ENCODE measurements at regions not wholly inside any gene's neighbourhood (a gene's known extent, or its start where the extent isn't known, plus 50 kb on each side); places are given as distances from the start of the nearest gene placed in this dataset.
A peak's percentile ranks its signal among the peaks of the same experiment; 100 is the strongest.

DNA sequence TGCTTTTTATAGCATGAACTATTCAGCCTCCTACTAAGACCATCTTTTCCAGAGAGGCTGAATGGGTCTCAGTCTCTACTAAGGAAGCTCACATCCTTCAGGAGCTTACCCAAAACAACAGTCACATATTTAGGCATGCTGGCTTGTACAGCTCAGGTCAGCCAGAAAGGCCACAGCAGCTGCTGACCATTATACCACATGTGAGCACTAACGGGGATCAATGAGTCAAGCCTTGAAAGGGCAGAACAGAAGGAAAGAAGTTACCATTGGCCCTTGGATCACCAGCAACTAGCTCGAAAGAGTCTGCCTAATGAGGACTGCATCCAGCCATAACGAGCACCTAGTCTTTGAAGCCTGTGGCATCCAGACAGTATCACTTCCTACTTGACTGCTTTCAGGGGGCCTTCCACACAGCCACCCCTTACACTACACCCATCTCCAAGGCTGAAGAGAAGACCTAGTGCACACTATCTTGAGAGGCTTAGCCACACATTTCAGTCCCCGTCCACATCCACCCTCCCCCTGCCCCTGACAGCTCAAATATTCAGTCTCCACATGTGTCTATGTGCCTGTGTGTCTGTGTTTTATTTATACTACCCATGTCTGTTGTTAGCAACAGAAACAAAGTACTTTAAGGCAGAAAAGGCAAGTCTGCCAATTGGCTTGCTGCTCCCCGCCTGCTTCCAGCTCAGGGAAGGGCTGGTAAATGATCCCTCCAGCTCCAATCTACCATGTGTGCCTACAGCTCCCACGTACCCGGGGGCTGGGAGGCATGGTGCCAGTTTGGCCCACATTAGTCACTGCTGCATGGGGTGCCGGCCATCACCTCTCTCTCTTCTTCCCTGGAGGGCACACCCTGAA lies 95.5 kb downstream of the RPL27A start:
- peaks cover 0 to 2% of the 10 kb centered on the region in 2 donors for H3K4me1 Mint-ChIP-seq (ENCODE audit: low read depth in 2 of 2)
- H3K27ac Mint-ChIP-seq: no peak overlapping the region
- DNase-seq (no peak), ATAC-seq (replicated peaks) (no peak)
- no peaks in the 10 kb centered on the region for H3K36me3 Mint-ChIP-seq (ENCODE audit: insufficient read depth)
- no peak overlapping the region for H3K4me3 Mint-ChIP-seq
- peaks cover 31 to 34% of the 10 kb centered on the region in 2 donors for H3K27me3 Mint-ChIP-seq
- H3K9me3 Mint-ChIP-seq: no peaks in the 10 kb centered on the region

DNA sequence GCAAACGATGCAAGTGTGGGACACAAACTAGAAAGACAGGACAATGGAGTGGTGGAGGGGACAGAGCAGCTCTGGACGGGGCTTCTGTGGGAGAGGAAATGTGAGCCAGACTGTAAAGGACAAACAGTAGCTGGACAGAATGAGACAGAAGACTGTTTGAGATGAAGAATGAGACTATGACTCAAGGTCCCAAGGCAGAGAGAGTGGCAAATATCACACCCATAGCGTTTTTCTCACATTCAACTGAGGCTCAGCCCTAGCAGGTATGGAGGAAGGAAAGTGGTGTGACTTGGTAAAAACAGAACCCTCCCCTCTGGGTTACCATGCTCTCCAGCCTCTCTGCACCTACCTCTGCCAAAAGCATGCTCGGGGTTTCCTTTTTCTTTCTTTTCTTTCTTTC lies 96.5 kb downstream of the RPL27A start:
- ATAC-seq (replicated peaks) (peak; percentile 29), DNase-seq (no peak)
- Mint-ChIP-seq H3K27ac (no peak overlapping the region), H3K9me3 (no peaks in the 10 kb centered on the region), H3K27me3 (peaks cover 31 to 34% of the 10 kb centered on the region in 2 donors), H3K4me3 (no peak overlapping the region), H3K36me3 (ENCODE audit: insufficient read depth) (no peaks in the 10 kb centered on the region), H3K4me1 (ENCODE audit: low read depth in 2 of 2) (peaks cover 0 to 2% of the 10 kb centered on the region in 2 donors)

DNA sequence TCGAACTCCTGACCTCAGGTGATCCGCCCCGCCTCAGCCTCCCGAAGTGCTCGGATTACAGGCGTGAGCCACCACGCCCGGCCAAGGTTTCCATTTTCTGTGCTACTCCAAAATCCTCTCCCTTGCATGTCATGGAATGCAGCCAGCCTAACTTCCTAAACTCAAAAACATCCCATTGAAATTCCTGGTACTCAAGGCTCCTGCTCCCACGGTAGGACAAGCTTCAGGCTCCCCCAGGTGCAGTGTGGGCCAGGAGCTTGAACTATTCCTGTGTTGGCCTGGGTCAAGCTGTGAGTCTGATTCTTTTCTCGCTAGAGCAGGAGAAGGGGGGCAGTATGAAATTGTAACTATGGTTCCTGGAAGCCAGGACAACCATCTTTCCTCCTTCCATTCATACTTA lies 97.1 kb downstream of the RPL27A start:
- Mint-ChIP-seq H3K4me3 (no peak overlapping the region), H3K36me3 (ENCODE audit: insufficient read depth) (no peaks in the 10 kb centered on the region), H3K27ac (no peak overlapping the region), H3K4me1 (ENCODE audit: low read depth in 2 of 2) (no peaks in the 10 kb centered on the region), H3K27me3 (peaks cover 31 to 34% of the 10 kb centered on the region in 2 donors), H3K9me3 (no peaks in the 10 kb centered on the region)
- DNase-seq (no peak), ATAC-seq (replicated peaks) (no peak)

DNA sequence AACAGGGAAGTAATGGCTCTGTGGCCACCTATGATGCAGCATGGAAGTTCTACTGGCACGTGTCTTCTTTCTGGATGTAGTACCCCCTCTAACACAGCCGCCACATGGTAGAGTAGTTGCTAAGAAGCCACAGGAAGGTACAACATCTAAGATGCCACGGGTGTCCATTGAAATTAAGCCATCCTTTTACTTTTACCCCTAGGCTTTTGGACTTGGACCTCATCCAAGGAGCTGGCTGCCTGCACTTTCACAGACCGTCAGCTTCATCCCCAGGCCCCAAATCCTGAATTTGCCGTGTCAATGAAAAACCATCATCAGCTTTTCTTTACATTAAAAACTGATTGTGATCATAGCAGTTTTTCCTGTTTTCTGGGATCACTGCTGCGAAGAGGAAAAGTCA lies 102.4 kb downstream of the RPL27A start:
- Mint-ChIP-seq H3K27ac (no peak overlapping the region), H3K27me3 (peaks cover 19 to 20% of the 10 kb centered on the region in 2 donors), H3K4me1 (ENCODE audit: low read depth in 2 of 2) (no peaks in the 10 kb centered on the region), H3K9me3 (no peaks in the 10 kb centered on the region), H3K36me3 (ENCODE audit: insufficient read depth) (no peaks in the 10 kb centered on the region), H3K4me3 (no peak overlapping the region)
- no peak for DNase-seq
- no peak for ATAC-seq (replicated peaks)

DNA sequence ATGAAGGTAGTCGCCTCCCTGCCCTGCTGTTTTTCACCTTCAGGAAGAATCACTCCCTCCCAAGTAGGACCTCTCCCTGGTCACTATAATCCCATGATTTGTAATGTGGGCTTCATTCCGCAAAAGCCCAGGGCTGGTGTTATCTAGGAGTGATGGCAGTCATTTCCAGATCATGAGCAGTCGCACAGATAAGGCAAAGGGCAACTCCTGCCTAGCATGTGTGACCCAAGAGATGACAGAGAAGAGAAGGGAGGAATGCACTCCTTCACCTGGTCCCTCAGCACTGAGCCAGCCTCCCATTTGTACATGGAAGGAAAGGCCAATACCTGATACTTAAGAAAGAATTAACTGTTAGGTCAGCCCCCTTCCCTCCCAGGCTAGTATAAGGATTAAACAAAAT lies 102.9 kb downstream of the RPL27A start:
- no peaks in the 10 kb centered on the region for H3K36me3 Mint-ChIP-seq (ENCODE audit: insufficient read depth)
- H3K4me1 Mint-ChIP-seq (ENCODE audit: low read depth in 2 of 2): no peaks in the 10 kb centered on the region
- ATAC-seq (replicated peaks) (no peak), DNase-seq (no peak)
- peaks cover 14 to 19% of the 10 kb centered on the region in 2 donors for H3K27me3 Mint-ChIP-seq
- H3K9me3 Mint-ChIP-seq: no peaks in the 10 kb centered on the region
- no peak overlapping the region for H3K4me3 Mint-ChIP-seq
- H3K27ac Mint-ChIP-seq: no peak overlapping the region

DNA sequence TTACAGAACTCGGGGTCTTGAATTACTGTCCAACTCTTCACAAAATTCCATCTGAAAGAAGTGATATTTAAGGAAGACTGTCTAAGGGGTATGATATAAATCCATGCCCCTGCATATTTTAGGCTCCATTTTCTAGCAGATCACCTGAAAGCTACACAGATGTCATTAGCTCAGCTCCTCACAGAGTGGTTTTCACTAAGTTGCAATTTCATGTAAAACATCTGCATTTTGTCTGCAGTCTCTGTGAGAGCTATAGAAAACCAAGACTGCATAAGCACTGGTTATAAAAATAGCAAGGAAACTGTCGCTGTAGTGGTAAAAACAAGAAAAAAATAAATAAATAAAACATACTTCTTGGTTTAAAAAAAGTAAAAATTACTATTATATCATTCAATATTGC lies 103.4 kb downstream of the RPL27A start:
- DNase-seq (no peak), ATAC-seq (replicated peaks) (no peak)
- Mint-ChIP-seq H3K4me1 (ENCODE audit: low read depth in 2 of 2) (no peaks in the 10 kb centered on the region), H3K27me3 (peaks cover 9 to 14% of the 10 kb centered on the region in 2 donors), H3K4me3 (no peak overlapping the region), H3K36me3 (ENCODE audit: insufficient read depth) (no peaks in the 10 kb centered on the region), H3K27ac (no peak overlapping the region), H3K9me3 (no peaks in the 10 kb centered on the region)

DNA sequence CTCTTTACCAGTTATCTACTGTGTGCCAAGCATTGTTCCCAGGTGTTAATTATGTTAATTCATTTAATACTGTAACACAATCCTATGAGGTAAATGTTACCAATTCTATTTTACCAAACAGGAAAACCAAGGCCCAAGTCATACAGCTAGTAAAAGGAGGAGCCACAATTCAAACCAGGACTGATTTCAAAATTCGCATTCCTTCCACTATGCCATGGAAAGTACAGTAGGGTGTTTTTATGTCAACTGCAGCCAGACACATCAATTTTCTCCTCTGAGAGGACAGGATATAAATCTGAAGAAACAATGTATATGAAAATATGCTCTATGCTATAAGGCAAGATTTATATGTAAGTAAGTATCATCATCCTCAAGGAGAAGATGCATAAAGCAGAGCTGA lies 104.3 kb downstream of the RPL27A start:
- DNase-seq: no peak

DNA sequence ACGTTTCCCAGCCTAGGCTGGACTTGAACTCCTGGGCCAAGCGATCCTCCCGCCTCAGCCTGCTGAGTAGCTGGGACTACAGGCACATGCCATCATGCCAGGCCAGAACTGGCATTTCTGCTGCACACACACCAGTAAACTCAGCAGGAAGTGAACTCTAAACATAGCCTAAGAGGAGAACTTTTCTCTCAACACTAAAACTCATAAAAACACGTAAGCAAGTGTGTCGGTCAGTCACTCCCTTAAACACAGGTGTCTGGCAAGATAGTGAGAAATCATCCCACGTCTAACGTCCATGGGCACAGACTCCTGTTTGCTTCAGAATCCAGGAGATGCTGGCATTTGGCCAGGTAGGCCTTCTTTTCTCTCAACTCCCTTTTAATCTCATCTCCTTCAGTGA lies 104.8 kb downstream of the RPL27A start:
- no peaks in the 10 kb centered on the region for H3K4me1 Mint-ChIP-seq (ENCODE audit: low read depth in 2 of 2)
- H3K27ac Mint-ChIP-seq: no peak overlapping the region
- ATAC-seq (replicated peaks) (no peak), DNase-seq (no peak)
- H3K9me3 Mint-ChIP-seq: no peaks in the 10 kb centered on the region
- H3K36me3 Mint-ChIP-seq (ENCODE audit: insufficient read depth): no peaks in the 10 kb centered on the region
- H3K4me3 Mint-ChIP-seq: no peak overlapping the region
- peaks cover 0 to 8% of the 10 kb centered on the region in 2 donors for H3K27me3 Mint-ChIP-seq

More for the DNA sequence above, 104.3 kb downstream of the RPL27A start:
- no peak for ATAC-seq (replicated peaks)
- no peaks in the 10 kb centered on the region for H3K9me3 Mint-ChIP-seq
- H3K4me3 Mint-ChIP-seq: no peak overlapping the region
- H3K36me3 Mint-ChIP-seq (ENCODE audit: insufficient read depth): no peaks in the 10 kb centered on the region
- H3K27ac Mint-ChIP-seq: no peak overlapping the region
- H3K4me1 Mint-ChIP-seq (ENCODE audit: low read depth in 2 of 2): no peaks in the 10 kb centered on the region
- H3K27me3 Mint-ChIP-seq: peaks cover 0 to 8% of the 10 kb centered on the region in 2 donors

DNA sequence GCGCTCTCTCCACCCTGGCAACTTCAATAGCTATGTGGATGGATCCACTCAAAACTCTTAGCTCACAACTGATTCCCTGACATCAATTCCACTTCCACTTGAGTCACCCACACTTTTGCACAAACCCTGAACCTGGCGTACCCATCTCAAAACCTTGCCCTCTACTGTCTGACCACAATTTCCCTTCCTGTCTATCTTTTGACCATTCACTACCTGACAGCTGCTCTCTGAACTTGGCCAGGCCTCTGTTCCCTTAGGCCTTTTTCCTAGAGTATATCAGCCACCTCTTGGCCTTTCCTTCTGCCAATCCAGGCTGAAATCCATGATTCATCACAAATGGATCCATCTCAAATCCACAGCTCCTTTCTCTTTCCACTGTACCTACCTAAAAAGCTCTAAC lies 106.0 kb downstream of the RPL27A start:
- DNase-seq (no peak), ATAC-seq (replicated peaks) (no peak)
- no peaks in the 10 kb centered on the region for H3K9me3 Mint-ChIP-seq
- no peaks in the 10 kb centered on the region for H3K4me1 Mint-ChIP-seq (ENCODE audit: low read depth in 2 of 2)
- no peaks in the 10 kb centered on the region for H3K36me3 Mint-ChIP-seq (ENCODE audit: insufficient read depth)
- H3K27ac Mint-ChIP-seq: no peak overlapping the region
- H3K4me3 Mint-ChIP-seq: no peak overlapping the region
- H3K27me3 Mint-ChIP-seq: peaks cover 6 to 8% of the 10 kb centered on the region in 2 donors

DNA sequence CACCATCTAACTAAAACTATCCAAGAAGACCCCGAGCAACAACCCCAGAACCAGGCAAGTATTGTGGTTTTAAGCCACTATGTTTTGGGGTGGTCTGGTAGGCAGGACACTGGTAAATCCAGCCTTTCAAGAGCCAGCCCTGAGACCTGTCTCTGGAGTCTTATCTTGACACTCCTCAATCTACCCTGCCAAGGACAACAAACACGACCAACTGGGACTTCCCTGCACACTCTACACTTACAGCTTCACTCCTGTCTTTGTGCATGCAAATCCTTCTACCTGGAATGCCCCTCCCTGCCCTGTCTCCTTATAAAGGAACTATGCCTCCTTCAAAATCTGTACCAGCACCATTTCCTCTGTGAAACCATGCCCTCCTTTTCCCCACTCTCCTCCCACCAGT lies 107.3 kb downstream of the RPL27A start:
- peaks cover 6 to 8% of the 10 kb centered on the region in 2 donors for H3K27me3 Mint-ChIP-seq

DNA sequence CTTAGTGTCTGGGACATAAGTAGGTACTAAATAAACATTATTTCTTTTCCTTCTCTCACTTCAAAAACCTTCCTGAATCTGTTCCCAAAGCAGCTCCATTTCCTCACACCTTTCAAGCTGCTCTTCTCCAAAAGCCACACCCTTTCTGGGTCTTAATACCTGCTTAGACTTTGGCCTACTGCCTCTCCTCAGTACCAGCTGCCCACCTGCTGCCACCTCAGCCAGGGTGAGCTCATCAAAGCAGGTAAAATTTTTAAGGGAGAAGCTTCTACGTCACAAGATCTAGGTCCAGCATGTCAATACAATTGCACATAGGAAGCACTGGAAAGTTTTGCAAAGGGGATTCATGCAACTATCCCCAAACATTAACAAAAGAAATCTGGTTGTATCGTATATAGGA lies 108.4 kb downstream of the RPL27A start:
- no peaks in the 10 kb centered on the region for H3K36me3 Mint-ChIP-seq (ENCODE audit: insufficient read depth)
- H3K27me3 Mint-ChIP-seq: peaks cover 6 to 16% of the 10 kb centered on the region in 2 donors
- H3K4me1 Mint-ChIP-seq (ENCODE audit: low read depth in 2 of 2): no peaks in the 10 kb centered on the region
- no peak for DNase-seq
- no peak overlapping the region for H3K27ac Mint-ChIP-seq
- no peak overlapping the region for H3K4me3 Mint-ChIP-seq
- ATAC-seq (replicated peaks): no peak
- no peaks in the 10 kb centered on the region for H3K9me3 Mint-ChIP-seq

More for the DNA sequence above, 107.3 kb downstream of the RPL27A start:
- DNase-seq (no peak), ATAC-seq (replicated peaks) (no peak)
- Mint-ChIP-seq H3K4me1 (ENCODE audit: low read depth in 2 of 2) (no peaks in the 10 kb centered on the region), H3K36me3 (ENCODE audit: insufficient read depth) (no peaks in the 10 kb centered on the region), H3K27ac (no peak overlapping the region), H3K4me3 (no peak overlapping the region), H3K9me3 (no peaks in the 10 kb centered on the region)

DNA sequence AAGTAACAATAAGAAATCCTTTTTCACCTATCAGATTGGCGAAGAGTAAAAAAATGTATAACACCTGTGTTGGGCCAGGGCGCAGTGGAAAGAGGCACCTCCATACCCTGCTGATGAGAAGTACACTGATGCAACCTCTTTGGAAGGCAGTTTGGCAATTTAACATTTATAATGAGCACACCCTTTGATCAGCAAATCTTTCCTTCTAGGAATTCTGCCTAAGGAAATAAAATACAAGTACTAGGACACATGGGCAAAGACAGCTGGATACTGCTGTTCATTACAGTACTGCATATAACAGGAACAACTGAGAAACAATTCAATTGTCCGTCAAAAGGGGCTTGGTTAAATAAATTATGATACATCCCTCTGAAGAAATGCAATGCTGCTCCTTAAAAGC lies 110.1 kb downstream of the RPL27A start:
- ATAC-seq (replicated peaks) (no peak), DNase-seq (no peak)
- H3K36me3 Mint-ChIP-seq (ENCODE audit: insufficient read depth): no peaks in the 10 kb centered on the region
- H3K27ac Mint-ChIP-seq: no peak overlapping the region
- H3K27me3 Mint-ChIP-seq: peaks cover 8 to 23% of the 10 kb centered on the region in 2 donors
- H3K4me3 Mint-ChIP-seq: no peak overlapping the region
- no peaks in the 10 kb centered on the region for H3K9me3 Mint-ChIP-seq
- no peaks in the 10 kb centered on the region for H3K4me1 Mint-ChIP-seq (ENCODE audit: low read depth in 2 of 2)

DNA sequence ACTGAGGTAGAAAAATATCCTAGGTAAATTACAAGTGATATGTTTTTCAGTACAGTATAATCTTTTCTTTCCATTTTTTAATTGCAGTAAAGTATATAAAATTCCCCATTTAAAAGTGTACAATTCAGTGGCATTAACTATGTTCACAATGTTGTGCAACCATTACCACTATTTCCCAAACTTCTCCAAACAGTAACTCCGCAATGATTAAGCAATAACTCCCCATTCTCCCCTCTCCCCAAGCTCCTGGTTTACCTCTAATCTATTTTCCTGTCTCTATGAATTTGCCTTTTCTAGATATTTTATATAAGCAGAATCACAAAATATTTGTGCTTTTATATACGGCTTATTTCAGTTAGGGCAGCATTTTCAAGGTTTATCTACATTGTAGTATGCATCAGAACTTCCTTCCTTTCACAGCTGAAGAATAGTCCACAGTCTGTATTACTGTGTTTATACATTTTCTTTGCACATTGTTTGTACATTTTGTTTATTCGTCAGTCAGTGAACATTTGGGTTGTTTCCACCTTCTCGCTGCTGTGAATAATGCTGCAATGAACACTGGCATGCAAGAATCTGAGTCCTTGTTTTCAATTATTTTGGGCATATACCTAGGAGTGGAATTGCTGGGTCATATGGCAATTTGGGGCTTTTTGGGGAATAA lies 110.7 kb downstream of the RPL27A start:
- no peak for ATAC-seq (replicated peaks)

DNA sequence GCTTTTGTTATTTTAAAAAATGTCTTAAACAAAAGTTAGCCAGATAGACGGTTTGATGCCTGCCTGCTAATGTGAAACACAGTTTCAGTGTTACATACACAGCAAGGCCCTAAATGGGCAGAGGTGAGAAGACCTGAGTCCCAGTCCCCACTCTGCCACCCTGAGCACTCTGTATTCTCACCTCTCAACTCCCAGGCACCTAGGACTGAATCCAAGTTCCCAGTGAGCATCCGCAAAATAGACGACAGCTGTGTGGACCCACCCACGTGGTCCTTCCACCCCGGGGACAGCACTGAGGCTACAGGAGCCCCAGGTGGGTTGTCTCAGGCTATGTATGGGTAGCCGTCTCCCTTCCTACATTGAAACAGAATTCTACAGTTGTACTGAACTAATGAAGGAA lies 111.5 kb downstream of the RPL27A start:
- H3K9me3 Mint-ChIP-seq: no peaks in the 10 kb centered on the region
- DNase-seq (no peak), ATAC-seq (replicated peaks) (no peak)
- no peaks in the 10 kb centered on the region for H3K36me3 Mint-ChIP-seq (ENCODE audit: insufficient read depth)
- H3K4me3 Mint-ChIP-seq: no peak overlapping the region
- no peak overlapping the region for H3K27ac Mint-ChIP-seq
- H3K4me1 Mint-ChIP-seq (ENCODE audit: low read depth in 2 of 2): no peaks in the 10 kb centered on the region
- H3K27me3 Mint-ChIP-seq: peaks cover 14 to 30% of the 10 kb centered on the region in 2 donors

More for the DNA sequence above, 110.7 kb downstream of the RPL27A start:
- no peak overlapping the region for H3K27ac Mint-ChIP-seq
- H3K27me3 Mint-ChIP-seq: peaks cover 14 to 28% of the 10 kb centered on the region in 2 donors
- no peaks in the 10 kb centered on the region for H3K9me3 Mint-ChIP-seq
- no peaks in the 10 kb centered on the region for H3K36me3 Mint-ChIP-seq (ENCODE audit: insufficient read depth)
- H3K4me1 Mint-ChIP-seq (ENCODE audit: low read depth in 2 of 2): no peaks in the 10 kb centered on the region
- no peak for DNase-seq
- no peak overlapping the region for H3K4me3 Mint-ChIP-seq

Data from effector memory CD8-positive, alpha-beta T cell (primary cell).